HUES64 (cell line): ENCODE measurements at regions not wholly inside any gene's neighbourhood (a gene's known extent, or its start where the extent isn't known, plus 50 kb on each side); places are given as distances from the start of the nearest gene placed in this dataset.

ENCODE experiments used
- H3K27ac ChIP-seq: 2 replicates; pipeline ENCODE4 v1.7.0; 2013; ENCODE audit warnings: low read depth, low read length, inconsistent platforms
- H3K27me3 ChIP-seq: 2 replicates; pipeline ENCODE4 v1.6.1; 2013; ENCODE audit warnings: mild to moderate bottlenecking, low read length; ENCODE audit not compliant: insufficient read depth
- H3K36me3 ChIP-seq: 2 replicates; pipeline ENCODE4 v1.6.1; 2013; ENCODE audit warnings: mild to moderate bottlenecking, low read length; ENCODE audit not compliant: insufficient read depth
- H3K4me1 ChIP-seq: 2 replicates; pipeline ENCODE4 v1.6.1; 2013; ENCODE audit warnings: mild to moderate bottlenecking, low read length, moderate library complexity; ENCODE audit not compliant: insufficient read depth
- H3K4me3 ChIP-seq: 2 replicates; pipeline ENCODE4 v1.5.1; 2013; ENCODE audit warnings: mild to moderate bottlenecking, low read length, moderate library complexity
- H3K9ac ChIP-seq: 2 replicates; pipeline ENCODE4 v1.6.1; 2013; ENCODE audit warnings: mild to moderate bottlenecking, low read depth, low read length
- H3K9me3 ChIP-seq: 2 replicates; pipeline ENCODE4 v1.6.1; 2013; ENCODE audit warnings: low read depth, low read length; ENCODE audit not compliant: insufficient read depth
- WGBS: fragments of 150-250, 120-280 bp; methylation state at CpG from one replicate; pipeline ENCODE4 v1.1.7; 2013; ENCODE audit warnings: missing lambda C conversion rate; 5-methylcytosine and 5-hydroxymethylcytosine counted together

GRCh38 chr11:106473089-106473722, 395.7 kb downstream of the AASDHPPT start:
- no peak overlapping the region for H3K27ac ChIP-seq
- no peak overlapping the region for H3K4me3 ChIP-seq
- no peaks in the 10 kb centered on the region for H3K27me3 ChIP-seq
- 100% methylated on average over 2 of the region's 2 CpGs for WGBS
- no peaks in the 10 kb centered on the region for H3K4me1 ChIP-seq
- peaks cover 6% of the 10 kb centered on the region; the same call in 1 of the 2 replicates for H3K9me3 ChIP-seq
- H3K9ac ChIP-seq: no peak overlapping the region
- H3K36me3 ChIP-seq: no peaks in the 10 kb centered on the region

DNA sequence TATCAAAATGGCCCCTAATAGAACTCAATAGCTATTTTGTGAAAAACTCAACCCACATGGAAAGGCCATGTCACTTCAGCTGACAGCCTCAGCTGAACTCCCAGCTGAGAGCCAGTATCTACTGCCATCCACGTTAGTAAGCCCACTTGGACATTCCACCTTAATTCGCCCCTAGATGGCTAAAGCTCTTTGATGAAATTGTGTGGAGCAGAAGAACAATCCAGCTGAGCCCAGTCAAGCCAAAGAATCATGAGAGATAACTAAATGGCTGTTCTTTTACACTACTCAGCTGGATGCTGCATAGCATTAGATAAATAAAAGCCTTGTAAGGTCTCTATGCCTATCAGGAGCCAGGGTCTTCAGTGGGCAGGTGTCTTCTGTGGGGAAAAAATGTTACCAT, 396.8 kb downstream of the AASDHPPT start:
- H3K27ac ChIP-seq: no peak overlapping the region
- no peaks in the 10 kb centered on the region for H3K36me3 ChIP-seq
- peaks cover 6% of the 10 kb centered on the region; the same call in 1 of the 2 replicates for H3K9me3 ChIP-seq
- H3K9ac ChIP-seq: no peak overlapping the region
- H3K27me3 ChIP-seq: no peaks in the 10 kb centered on the region
- 96% methylated on average over 2 of the region's 2 CpGs for WGBS
- no peaks in the 10 kb centered on the region for H3K4me1 ChIP-seq
- H3K4me3 ChIP-seq: no peak overlapping the region

DNA sequence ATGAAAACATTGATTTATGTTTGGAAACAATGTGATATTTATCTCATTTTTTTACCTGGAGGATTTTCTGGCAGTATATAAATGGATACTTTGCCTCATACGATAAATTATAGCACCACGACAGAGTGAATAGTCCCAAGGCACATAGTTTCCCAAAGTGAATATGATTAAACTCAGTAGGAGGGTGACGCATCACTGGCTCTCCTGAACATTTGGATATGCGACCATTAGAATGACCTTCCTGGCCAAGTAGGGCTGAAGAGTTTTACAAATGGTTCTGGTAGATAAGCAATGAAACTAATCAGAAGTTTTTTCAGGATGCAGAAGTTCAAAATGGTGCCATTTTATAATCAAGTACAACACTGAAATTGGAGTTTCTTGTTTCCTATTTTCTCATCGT, 397.7 kb downstream of the AASDHPPT start:
- Histone ChIP-seq H3K27ac (no peak overlapping the region), H3K27me3 (no peaks in the 10 kb centered on the region), H3K4me1 (peaks cover 5% of the 10 kb centered on the region; the same call in 1 of the 2 replicates), H3K9me3 (peaks cover 6% of the 10 kb centered on the region; the same call in 1 of the 2 replicates), H3K36me3 (no peaks in the 10 kb centered on the region), H3K4me3 (no peak overlapping the region), H3K9ac (no peak overlapping the region)
- 97% methylated on average over 5 of the region's 5 CpGs for WGBS

DNA sequence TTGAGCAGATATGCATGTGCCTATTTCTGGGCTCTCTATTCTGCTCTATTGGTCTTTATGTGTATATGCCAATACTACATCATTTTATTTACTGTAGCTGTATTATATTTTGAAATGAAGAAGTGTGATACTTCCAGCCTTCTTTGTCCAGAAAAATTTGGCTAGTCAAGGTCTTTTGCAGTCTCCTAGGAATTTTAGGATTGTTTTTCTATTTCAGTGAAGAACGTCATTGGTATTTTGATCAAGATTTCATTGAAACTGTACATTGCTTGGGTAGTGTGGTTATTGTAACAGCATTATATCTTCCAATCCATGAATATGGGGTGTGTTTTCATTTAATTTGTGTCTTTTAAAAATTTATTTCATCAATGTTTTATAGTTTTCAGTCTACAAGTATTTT, 400.3 kb downstream of the AASDHPPT start:
- peaks cover 6% of the 10 kb centered on the region; the same call in 1 of the 2 replicates for H3K9me3 ChIP-seq

GRCh38 chr11:106479646-106480045, 402.2 kb downstream of the AASDHPPT start:
- Histone ChIP-seq H3K9ac (no peak overlapping the region), H3K36me3 (no peaks in the 10 kb centered on the region), H3K27me3 (no peaks in the 10 kb centered on the region), H3K4me3 (no peak overlapping the region), H3K4me1 (peaks cover 22% of the 10 kb centered on the region), H3K9me3 (no peaks in the 10 kb centered on the region), H3K27ac (no peak overlapping the region)
- WGBS: 97% methylated on average over 3 of the region's 3 CpGs

More for the DNA sequence above, 400.3 kb downstream of the AASDHPPT start:
- H3K4me1 ChIP-seq: peaks cover 15% of the 10 kb centered on the region; the same call in 1 of the 2 replicates
- H3K36me3 ChIP-seq: no peaks in the 10 kb centered on the region
- H3K4me3 ChIP-seq: no peak overlapping the region
- no peak overlapping the region for H3K9ac ChIP-seq
- H3K27ac ChIP-seq: no peak overlapping the region
- H3K27me3 ChIP-seq: no peaks in the 10 kb centered on the region
- 100% methylated on average over 1 of the region's 1 CpG for whole genome bisulfite sequencing

DNA sequence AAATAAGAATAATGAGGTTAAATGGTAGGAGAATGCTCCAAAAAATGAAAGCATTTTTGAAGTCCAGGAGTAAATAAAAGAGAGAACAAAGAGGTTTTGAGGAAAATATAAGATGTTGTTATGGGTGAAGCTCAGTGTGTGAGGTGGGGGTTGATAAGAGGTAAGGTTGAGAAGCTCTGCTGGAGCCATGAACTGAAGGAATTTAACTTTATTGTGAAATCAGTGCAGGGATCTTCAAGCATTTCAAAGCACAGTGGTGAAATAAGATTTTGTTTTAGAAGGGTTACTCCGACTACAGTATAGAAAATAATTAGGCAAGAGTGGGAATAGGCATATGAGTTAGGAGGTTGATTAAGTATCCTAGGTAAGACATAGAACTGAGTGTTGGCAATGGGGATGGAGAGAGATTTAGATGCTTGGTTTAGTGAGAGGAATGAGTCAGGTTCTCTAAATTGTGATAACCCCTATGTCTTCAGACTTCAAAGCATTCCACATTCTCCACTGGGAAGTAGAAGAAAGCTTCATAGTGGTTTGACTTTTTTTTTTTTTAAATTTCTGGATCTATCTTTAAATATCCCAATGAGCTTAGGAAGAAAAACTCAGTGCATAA, 403.2 kb downstream of the AASDHPPT start:
- Histone ChIP-seq H3K27me3 (no peaks in the 10 kb centered on the region), H3K4me3 (no peak overlapping the region), H3K36me3 (no peaks in the 10 kb centered on the region), H3K27ac (no peak overlapping the region), H3K9me3 (no peaks in the 10 kb centered on the region), H3K4me1 (peaks cover 22% of the 10 kb centered on the region), H3K9ac (no peak overlapping the region)
- WGBS: 85% methylated on average over 1 of the region's 1 CpG

GRCh38 chr11:106482917-106483785, 405.7 kb downstream of the AASDHPPT start:
- no peaks in the 10 kb centered on the region for H3K27me3 ChIP-seq
- peaks cover 22% of the 10 kb centered on the region for H3K4me1 ChIP-seq
- H3K27ac ChIP-seq: no peak overlapping the region
- no peaks in the 10 kb centered on the region for H3K9me3 ChIP-seq
- 43% methylated on average over 1 of the region's 3 CpGs for WGBS
- no peak overlapping the region for H3K9ac ChIP-seq
- no peaks in the 10 kb centered on the region for H3K36me3 ChIP-seq
- no peak overlapping the region for H3K4me3 ChIP-seq

DNA sequence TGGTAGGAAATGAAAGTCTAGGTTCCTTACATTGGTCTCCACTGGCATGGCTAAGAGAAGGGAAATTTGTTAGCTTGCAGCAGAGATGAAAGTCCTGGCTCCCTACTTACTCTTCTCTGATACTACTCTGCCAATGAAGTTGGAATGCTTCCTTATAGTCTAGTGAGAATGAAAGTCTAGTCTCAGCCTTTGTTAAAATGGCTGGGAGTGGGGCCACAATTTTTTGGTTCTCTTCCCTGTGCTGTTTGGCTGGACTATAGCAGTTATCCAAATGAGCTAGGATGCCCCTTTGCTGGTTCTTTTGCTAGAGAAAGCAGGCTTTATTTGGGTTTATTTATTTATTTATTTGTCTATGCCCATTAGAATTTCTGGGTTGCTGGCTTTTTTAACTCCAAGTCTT, 414.3 kb downstream of the AASDHPPT start:
- no peak overlapping the region for H3K27ac ChIP-seq
- no peaks in the 10 kb centered on the region for H3K4me1 ChIP-seq
- no peaks in the 10 kb centered on the region for H3K9me3 ChIP-seq

DNA sequence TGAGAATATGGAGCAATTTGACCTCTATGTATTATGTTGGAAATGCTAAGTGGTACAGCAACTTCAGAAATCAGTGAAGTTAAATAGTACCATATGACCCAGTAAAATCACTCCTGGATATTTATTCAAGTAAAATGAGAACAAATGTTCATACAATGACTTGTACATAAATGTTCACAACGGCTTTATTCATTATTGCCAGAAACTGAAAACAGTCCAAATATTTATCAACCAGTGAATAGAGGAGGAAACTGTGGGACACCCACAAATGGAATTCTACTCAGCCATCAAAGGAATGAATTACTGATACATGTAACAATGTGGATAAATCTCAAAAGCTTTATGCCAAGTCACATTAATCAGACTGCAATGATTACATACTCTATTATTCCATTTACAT, 416.3 kb downstream of the AASDHPPT start:
- Histone ChIP-seq H3K9ac (no peak overlapping the region), H3K4me3 (no peak overlapping the region), H3K4me1 (no peaks in the 10 kb centered on the region), H3K27me3 (no peaks in the 10 kb centered on the region), H3K36me3 (no peaks in the 10 kb centered on the region), H3K27ac (no peak overlapping the region), H3K9me3 (no peaks in the 10 kb centered on the region)
- WGBS: 60% methylated on average over 1 of the region's 1 CpG

More for the DNA sequence above, 414.3 kb downstream of the AASDHPPT start:
- no peaks in the 10 kb centered on the region for H3K36me3 ChIP-seq
- no peak overlapping the region for H3K4me3 ChIP-seq
- H3K9ac ChIP-seq: no peak overlapping the region
- no peaks in the 10 kb centered on the region for H3K27me3 ChIP-seq

DNA sequence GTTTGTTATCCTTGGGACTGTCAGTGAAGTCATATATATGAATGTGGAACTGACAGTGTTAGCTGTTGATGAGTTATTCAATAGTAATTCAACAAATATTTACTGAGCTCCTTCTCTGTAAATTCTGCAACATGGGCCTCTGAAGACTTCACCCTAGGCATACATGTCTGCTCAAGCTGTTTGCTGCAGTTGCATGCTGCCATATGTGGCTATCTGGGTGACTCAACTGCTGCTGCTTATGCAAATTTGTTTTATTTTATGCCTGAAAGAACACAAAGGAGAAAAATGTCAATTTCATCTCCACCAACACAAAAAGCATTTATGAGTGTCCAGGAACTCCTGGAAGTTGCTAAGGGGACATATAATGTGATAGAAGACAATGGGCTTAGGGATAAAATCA, 417.6 kb downstream of the AASDHPPT start:
- Histone ChIP-seq H3K4me3 (no peak overlapping the region), H3K36me3 (no peaks in the 10 kb centered on the region), H3K27me3 (no peaks in the 10 kb centered on the region), H3K9me3 (no peaks in the 10 kb centered on the region), H3K4me1 (no peaks in the 10 kb centered on the region), H3K9ac (no peak overlapping the region), H3K27ac (no peak overlapping the region)

- WGBS: 70% methylated on average over 1 of the region's 2 CpGs
- no peak overlapping the region for H3K9ac ChIP-seq
- H3K27me3 ChIP-seq: no peaks in the 10 kb centered on the region
- no peak overlapping the region for H3K27ac ChIP-seq
- H3K9me3 ChIP-seq: no peaks in the 10 kb centered on the region
- no peaks in the 10 kb centered on the region for H3K36me3 ChIP-seq
- no peak overlapping the region for H3K4me3 ChIP-seq
- H3K4me1 ChIP-seq: no peaks in the 10 kb centered on the region
Observed at GRCh38 chr11:106496677-106497076, 419.2 kb downstream of the AASDHPPT start.
